Vagina (tissue), 2 donors: ENCODE measurements at regions not wholly inside any gene's neighbourhood (a gene's known extent, or its start where the extent isn't known, plus 50 kb on each side); places are given as distances from the start of the nearest gene placed in this dataset.

Experiments used
- CTCF ChIP-seq, 3 experiments: fragments of 450-650 bp in 2 of 3; fragments of 200-600 bp in 1 of 3; sonication (generic) in 1 of 3; IDR thresholded peaks; one replicate each; pipeline ENCODE4 v1.5.1; 2017 to 2019; ENCODE audit warnings: antibody characterized with exemption in 3 of 3, mild to moderate bottlenecking in 2 of 3, moderate library complexity in 2 of 3
- POLR2A ChIP-seq, 2 donors: fragments of 450-650 bp; IDR thresholded peaks; one replicate each; pipeline ENCODE4 v1.6.1; 2017; ENCODE audit warnings: antibody characterized with exemption in 2 of 2, mild to moderate bottlenecking in 2 of 2, moderate library complexity in 2 of 2
- POLR2AphosphoS5 ChIP-seq, 2 donors: sonication (generic); formaldehyde crosslinking; IDR thresholded peaks; one replicate each; pipeline ENCODE4 v1.9.0; 2017; ENCODE audit warnings: antibody characterized with exemption in 2 of 2, mild to moderate bottlenecking in 2 of 2, low read depth in 1 of 2; ENCODE audit not compliant: insufficient read depth in 1 of 2

- TF ChIP-seq CTCF (IDR thresholded peaks at IDR 0.05) = no peak
- TF ChIP-seq POLR2A (IDR thresholded peaks at IDR 0.05) = no peak
- no peak for TF ChIP-seq POLR2AphosphoS5 (IDR thresholded peaks at IDR 0.05; ENCODE audit: insufficient read depth in 1 of 2, low read depth in 1 of 2)
Observed at GRCh38 chr7:12766416-12766815, 79.0 kb downstream of the ARL4A start.
